Mucosa of gallbladder (tissue), 1 donor: ENCODE measurements at regions not wholly inside any gene's neighbourhood (a gene's known extent, or its start where the extent isn't known, plus 50 kb on each side); places are given as distances from the start of the nearest gene placed in this dataset.
"Not testable (repeated sequence)": the region's sequence is repeated elsewhere in the genome, so short reads cannot be mapped to it uniquely, and the experiment has no call there.

Experiments
- DNase-seq: peaks from one replicate; pipeline ENCODE4 v3.0.0-alpha.2; 2020; ENCODE audit warnings: low spot score
- donor health status: DM: no; HTN: no; CAD: no.

DNA sequence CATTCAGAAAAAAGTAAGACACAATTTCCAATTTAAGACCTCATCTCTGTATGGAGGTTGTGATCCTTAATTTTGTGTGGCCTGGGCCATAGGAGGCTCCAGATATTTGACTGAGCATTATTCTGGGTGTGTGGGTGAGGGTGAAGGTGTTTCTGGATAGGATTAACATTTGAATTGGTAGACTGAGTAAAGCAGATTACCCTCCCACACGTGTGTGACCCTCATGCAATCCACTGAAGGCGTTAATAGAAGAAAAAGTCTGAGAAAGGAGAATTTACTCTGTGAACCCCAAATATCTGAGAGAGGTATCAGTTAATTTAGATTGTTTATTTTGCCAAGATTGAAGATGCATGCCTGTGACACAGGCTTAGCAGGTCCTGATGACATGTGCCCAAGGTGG is 328.0 kb upstream of the POT1 start:
- DNase-seq, result no peak

GRCh38 chr7:125256446-125256845 is 326.8 kb upstream of the POT1 start:
- DNase-seq, result peak; percentile 21

DNA sequence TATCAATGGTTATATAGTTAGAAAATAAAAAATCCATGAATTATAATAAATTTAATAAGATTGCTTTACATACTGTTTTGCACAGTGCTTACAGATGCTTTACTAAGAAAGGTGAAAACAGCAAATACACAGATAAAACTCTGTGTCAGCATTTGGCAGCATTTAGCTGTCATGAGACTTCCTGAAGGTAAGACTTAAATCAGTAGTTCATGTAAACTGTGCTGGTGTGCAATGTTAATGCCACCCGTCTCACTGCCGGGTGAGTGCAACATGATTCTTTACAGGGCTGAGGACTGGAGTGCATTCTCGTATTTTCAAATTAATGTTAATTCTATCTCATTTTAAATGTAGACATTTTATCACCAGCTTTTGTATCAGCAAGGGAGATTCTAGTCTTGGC is 326.2 kb upstream of the POT1 start:
- DNase-seq, result peak; percentile 47

- DNase-seq, result no peak
Observed at GRCh38 chr7:125254566-125254965, 324.9 kb upstream of the POT1 start.

DNA sequence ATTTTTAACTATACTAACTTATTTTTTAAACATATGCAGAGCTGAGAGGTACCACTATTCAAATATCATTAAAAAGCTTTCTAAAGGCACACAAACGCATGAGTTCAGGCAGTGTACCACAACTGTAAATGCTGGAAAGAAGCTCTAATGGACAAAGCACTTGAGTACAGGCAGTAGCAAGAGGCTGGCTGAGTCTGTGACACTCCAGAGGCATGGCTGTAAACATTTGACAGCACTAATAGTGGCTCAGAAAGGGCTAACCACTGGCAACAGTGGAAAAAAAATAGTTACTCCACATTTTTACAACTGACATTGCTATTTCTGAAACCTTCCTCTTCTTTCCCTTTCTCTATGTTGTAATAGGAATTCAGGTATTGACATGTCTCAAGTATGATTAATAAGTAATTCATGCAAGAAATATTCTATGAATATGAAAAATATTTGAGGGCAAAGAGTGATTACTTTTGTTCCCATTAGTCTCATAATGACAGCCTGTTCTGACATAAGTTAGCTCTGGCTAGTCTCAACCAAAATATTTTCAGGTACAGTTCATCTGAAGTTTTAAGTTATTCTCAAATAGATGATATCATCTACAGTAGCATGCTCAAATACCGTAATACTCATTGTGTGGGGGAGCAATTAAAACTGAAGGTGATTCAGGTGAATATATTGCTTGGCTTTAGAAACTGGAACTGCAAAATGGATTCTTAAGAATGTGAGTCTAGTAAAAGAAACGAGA is 324.0 kb upstream of the POT1 start:
- no peak for DNase-seq

- no peak for DNase-seq
Observed at GRCh38 chr7:125247514-125248098, 318.0 kb upstream of the POT1 start.

GRCh38 chr7:125246706-125247105 is 317.1 kb upstream of the POT1 start:
- no peak for DNase-seq

- DNase-seq, result no peak
Observed at GRCh38 chr7:125241548-125241947, 311.9 kb upstream of the POT1 start.

- DNase-seq, result no peak
Observed at GRCh38 chr7:125222596-125222995, 293.0 kb upstream of the POT1 start.

GRCh38 chr7:125218076-125218475 is 288.5 kb upstream of the POT1 start:
- no peak for DNase-seq

DNA sequence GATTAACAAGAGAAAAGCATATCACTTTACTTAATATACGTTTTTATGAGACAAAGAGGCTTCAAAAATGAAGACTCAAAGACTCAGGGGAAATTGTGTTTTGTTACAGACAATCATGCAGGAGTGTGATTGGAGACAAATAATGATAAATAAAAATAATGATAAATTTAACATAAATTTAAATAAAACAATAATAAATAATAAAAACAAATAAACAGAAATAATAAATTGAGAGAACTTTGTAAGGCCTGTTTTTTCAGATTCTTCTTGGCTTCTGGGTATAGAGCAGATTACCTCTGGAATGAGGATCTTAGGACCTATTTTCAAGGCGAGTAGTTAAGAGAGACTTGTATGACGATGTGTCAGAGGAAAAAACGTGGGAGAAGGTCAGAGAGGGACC is 271.4 kb upstream of the POT1 start:
- DNase-seq, result no peak

DNA sequence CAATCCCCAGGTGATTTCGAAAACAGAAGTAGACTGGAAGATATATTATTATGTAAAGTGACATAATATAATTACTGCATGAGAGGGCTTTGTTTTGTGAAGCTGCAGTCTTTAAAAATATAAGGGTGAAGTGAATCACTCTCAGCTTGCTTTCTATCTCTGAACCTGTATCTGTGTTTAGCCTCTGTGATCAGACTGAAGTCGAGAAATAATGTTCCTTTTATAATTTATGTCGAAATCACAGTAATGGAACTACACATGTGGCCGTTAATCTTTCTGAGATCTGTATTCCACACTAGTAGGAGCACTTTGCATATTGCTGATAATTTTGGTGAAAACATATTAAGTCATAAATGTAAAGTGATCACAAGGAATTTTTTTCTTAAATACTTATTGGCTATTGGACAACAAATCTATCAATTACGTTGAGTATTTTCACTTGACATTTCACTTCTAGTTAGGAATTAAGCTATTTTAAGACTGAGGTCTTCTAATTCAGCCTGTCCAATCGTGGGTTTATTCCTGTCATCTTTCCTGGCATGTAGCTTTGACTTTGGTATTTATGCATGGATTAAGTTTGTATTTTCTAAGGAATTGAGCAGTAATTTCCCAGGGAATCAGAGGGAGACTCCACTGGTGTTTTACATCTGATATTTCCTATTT is 268.2 kb upstream of the POT1 start:
- DNase-seq, result no peak

- no peak for DNase-seq
Observed at GRCh38 chr7:125195156-125195555, 265.5 kb upstream of the POT1 start.

- no peak for DNase-seq
Observed at GRCh38 chr7:125193263-125193662, 263.6 kb upstream of the POT1 start.

- DNase-seq, result no peak
Observed at GRCh38 chr7:125184801-125185200, 255.2 kb upstream of the POT1 start.

DNA sequence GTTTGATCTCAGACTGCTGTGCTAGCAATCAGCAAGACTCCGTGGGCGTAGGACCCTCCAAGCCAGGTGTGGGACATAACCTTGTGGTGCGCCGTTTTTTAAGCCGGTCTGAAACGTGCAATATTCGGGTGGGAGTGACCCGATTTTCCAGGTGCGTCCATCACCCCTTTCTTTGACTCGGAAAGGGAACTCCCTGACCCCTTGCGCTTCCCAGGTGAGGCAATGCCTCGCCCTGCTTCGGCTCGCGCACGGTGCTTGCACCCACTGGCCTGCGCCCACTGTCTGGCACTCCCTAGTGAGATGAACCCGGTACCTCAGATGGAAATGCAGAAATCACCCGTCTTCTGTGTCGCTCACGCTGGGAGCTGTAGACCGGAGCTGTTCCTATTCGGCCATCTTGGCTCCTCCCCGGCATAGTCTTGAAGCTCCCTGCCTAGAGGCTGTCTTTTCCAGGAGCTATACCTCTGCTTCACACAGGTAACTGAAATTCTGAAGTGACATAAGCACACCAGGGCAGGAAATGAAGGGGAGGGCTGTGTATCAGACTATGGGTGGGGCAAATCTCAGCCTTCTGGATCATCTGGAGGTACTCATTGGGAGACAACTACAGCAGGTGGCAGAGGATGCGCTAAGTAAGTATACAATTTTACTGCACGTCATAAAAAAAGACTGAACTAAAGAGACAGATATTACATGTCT is 252.1 kb upstream of the POT1 start:
- DNase-seq, result not testable (repeated sequence)

GRCh38 chr7:125173571-125173970 is 243.9 kb upstream of the POT1 start:
- no peak for DNase-seq

DNA sequence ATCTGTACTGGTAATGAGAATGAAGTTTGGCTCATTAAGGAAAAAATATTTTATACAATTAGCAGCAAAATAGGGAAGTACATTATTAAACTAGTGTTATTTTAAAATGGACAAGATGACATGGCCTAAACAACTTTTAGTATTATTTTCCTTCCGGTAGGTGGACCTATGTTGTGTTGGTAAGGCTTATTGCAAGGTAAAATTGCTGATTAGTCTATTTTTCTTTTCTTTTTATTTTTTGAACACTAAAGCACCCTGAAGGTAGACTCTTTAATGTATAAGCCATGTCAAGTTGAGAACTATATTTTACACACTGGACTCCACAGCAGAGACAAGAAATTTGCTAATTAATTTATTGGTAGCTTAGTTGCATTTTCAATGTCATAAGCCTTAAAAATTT is 239.5 kb upstream of the POT1 start:
- no peak for DNase-seq

DNA sequence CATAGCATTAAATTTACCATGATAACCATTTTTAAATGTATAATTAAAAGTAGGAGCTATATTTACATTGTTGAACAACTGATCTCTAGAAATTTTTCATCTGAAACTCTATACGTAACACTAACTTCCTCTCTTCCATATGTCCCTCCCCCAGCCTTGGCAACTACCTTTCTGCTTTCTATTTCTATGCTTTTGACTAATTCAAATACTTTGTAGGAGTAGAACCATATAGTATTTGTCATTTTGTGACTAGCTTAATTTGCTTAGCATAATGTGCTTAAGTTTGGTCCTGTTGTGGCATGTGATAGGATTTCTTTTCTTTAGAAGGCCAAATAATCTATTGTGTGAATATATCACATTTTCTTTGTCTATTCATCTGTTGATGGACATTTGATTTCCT is 225.3 kb upstream of the POT1 start:
- no peak for DNase-seq

GRCh38 chr7:125149151-125149550 is 219.5 kb upstream of the POT1 start:
- no peak for DNase-seq

DNA sequence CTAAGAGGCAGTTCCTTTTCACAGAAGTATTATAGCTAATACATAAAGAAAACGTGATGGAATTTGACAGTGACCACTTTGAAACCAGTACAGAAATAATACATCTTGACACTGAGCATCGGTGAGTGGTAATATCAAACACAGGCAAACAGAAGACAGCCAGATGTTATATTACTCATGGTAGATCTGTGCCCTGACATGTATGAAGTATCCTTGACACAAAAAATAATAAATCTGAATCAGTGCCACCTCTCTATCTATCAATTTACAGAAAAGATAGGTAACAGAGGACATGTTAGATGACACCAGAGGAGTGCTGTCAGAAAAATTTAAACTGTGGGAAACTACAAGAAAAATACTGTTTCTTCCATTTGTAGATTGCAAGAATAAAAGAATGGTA is 217.4 kb upstream of the POT1 start:
- no peak for DNase-seq

- DNase-seq, result no peak
Observed at GRCh38 chr7:125136755-125137532, 207.3 kb upstream of the POT1 start.
